Uterus (tissue), 3 donors: ENCODE measurements at regions not wholly inside any gene's neighbourhood (a gene's known extent, or its start where the extent isn't known, plus 50 kb on each side); places are given as distances from the start of the nearest gene placed in this dataset.

Source experiments
- DNase-seq, 2 donors: peaks; one replicate each; pipeline ENCODE4 v3.0.0-alpha.2; 2019 to 2020
- H3K27ac ChIP-seq, 2 donors: fragments of 200-600 bp; sonication (generic); 1 replicate in 1 of 2; 2 replicates in 1 of 2; pipeline ENCODE4 v1.5.1; 2016 to 2018
- H3K27me3 ChIP-seq, 2 donors: fragments of 200-600 bp; sonication (generic); one replicate each; pipeline ENCODE4 v1.5.1; 2018 to 2019; ENCODE audit warnings: control low read depth in 1 of 2
- H3K36me3 ChIP-seq, 2 donors: fragments of 200-600 bp; sonication (generic); one replicate each; pipeline ENCODE4 v1.5.1; 2019; ENCODE audit warnings: control low read depth in 1 of 2
- H3K4me1 ChIP-seq, 2 donors: fragments of 200-600 bp; sonication (generic); one replicate each; pipeline ENCODE4 v1.5.1; 2018 to 2019; ENCODE audit warnings: control low read depth in 1 of 2
- H3K4me3 ChIP-seq, 2 donors: fragments of 200-600 bp; sonication (generic); 1 replicate in 1 of 2; 2 replicates in 1 of 2; pipeline ENCODE4 v1.5.1; 2018 to 2019; ENCODE audit warnings: mild to moderate bottlenecking in 1 of 2
- H3K9me3 ChIP-seq, 2 donors: fragments of 200-600 bp; sonication (generic); one replicate each; pipeline ENCODE4 v1.5.1; 2019; ENCODE audit warnings: control low read depth in 1 of 2
- POLR2A ChIP-seq, 2 donors: fragments of 450-650 bp; IDR thresholded peaks; one replicate each; pipeline ENCODE4 v1.6.1; 2016; ENCODE audit warnings: antibody characterized with exemption in 2 of 2, mild to moderate bottlenecking in 1 of 2, moderate library complexity in 1 of 2
- intact Hi-C: fragments of 100-400 bp; cut with DNase I; formaldehyde crosslinking; loops from one replicate; pipeline ENCODE4 v1.15.1; 2023; ENCODE audit warnings: low total_unique reads
- TF ChIP-seq, protein P1 (sequence below), 4 experiments: fragments of 200-600 bp in 2 of 4; fragments of 450-650 bp in 2 of 4; sonication (generic) in 2 of 4; IDR thresholded peaks; one replicate each; pipeline ENCODE4 v1.5.1; 2016 to 2019; ENCODE audit warnings: antibody characterized with exemption in 4 of 4, mild to moderate bottlenecking in 2 of 4, moderate library complexity in 1 of 4
- donor health status: DM: yes; HTN: yes; CAD: no.

GRCh38 chr1:111556325-111557037 lies 53.0 kb upstream of the ADORA3 start:
- Histone ChIP-seq H3K27ac (no peak overlapping the region), H3K9me3 (no peaks in the 10 kb centered on the region), H3K36me3 (no peaks in the 10 kb centered on the region), H3K27me3 (no peaks in the 10 kb centered on the region), H3K4me1 (no peaks in the 10 kb centered on the region), H3K4me3 (no peak overlapping the region)
- TF ChIP-seq, protein P1, sequence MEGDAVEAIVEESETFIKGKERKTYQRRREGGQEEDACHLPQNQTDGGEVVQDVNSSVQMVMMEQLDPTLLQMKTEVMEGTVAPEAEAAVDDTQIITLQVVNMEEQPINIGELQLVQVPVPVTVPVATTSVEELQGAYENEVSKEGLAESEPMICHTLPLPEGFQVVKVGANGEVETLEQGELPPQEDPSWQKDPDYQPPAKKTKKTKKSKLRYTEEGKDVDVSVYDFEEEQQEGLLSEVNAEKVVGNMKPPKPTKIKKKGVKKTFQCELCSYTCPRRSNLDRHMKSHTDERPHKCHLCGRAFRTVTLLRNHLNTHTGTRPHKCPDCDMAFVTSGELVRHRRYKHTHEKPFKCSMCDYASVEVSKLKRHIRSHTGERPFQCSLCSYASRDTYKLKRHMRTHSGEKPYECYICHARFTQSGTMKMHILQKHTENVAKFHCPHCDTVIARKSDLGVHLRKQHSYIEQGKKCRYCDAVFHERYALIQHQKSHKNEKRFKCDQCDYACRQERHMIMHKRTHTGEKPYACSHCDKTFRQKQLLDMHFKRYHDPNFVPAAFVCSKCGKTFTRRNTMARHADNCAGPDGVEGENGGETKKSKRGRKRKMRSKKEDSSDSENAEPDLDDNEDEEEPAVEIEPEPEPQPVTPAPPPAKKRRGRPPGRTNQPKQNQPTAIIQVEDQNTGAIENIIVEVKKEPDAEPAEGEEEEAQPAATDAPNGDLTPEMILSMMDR (IDR thresholded peaks at IDR 0.05), result no peak
- no peak for TF ChIP-seq POLR2A (IDR thresholded peaks at IDR 0.05)
- intact Hi-C loops, result no loop called here
- no peak for DNase-seq

DNA sequence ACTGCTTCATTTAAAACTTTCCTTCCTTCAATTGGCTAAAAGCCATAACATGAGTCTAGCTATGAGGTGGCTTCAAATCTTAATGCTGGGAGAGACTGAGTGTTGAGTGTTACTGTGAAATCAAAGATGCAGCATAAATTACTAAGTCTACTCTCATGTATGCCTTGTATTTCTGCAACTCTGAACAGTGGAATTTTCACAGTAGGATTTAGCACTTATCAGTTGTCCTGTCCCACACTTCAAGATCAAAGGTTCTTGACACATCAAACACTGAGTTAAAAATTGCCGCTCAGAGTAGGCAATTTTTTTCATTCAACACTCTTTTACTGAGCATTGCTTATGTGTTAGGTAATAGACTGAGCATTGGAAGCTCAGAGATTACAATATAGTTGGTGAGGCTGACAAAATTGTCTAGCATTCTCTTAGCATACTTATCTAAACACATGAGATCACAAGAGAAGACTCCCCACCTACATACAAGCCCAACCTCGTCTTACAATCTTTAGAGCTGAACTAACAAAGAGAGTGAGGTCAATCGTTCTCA lies 56.4 kb upstream of the ADORA3 start:
- Histone ChIP-seq H3K36me3 (no peaks in the 10 kb centered on the region), H3K9me3 (no peaks in the 10 kb centered on the region), H3K27ac (no peak overlapping the region), H3K27me3 (no peaks in the 10 kb centered on the region), H3K4me1 (no peaks in the 10 kb centered on the region), H3K4me3 (no peak overlapping the region)
- no peak for TF ChIP-seq POLR2A (IDR thresholded peaks at IDR 0.05)
- TF ChIP-seq, protein P1 (IDR thresholded peaks at IDR 0.05), result no peak
- intact Hi-C loops, result no loop called here
- DNase-seq, result no peak

DNA sequence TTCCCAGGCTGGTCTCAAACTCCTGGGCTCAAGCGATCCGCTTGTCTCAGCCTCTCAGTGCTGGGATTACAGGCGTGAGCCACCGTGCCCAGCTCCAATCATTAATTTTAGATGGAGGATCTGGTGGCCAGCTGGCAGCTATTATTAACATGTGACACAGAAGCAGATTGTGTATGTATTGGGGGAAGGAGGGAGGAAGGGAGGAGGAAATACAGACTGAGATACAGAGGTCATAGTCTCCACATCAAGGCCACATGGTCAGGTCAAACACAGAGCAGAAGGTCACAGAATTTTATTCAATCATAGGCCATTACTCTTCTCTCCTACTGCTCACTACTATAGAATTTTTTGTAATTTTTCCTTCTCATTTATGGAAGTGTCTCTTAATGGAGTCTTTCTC lies 57.9 kb upstream of the ADORA3 start:
- H3K4me1 ChIP-seq, result no peaks in the 10 kb centered on the region

DNA sequence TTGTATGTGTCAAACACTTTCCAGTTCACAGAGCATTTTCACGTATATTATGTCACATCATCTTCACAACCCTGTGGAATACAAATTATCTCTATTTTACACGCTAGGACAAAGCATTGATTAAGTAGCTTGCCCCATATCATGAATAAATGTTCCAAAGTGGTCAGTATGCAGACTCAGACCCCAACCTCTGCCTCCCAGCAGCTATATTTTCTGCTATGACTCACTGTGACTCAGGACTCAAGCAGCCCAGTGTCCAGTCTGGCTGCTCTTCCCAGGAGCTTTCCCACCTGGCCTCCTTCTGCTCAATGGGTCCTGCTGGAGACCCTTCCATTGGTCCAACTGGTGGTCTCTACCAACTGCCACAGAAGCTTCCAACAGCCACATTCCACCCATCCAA lies 56.0 kb upstream of the RAP1A start:
- TF ChIP-seq, protein P1 (IDR thresholded peaks at IDR 0.05), result no peak
- TF ChIP-seq POLR2A (IDR thresholded peaks at IDR 0.05), result no peak
- Histone ChIP-seq H3K4me3 (no peak overlapping the region), H3K27ac (no peak overlapping the region), H3K4me1 (no peaks in the 10 kb centered on the region), H3K9me3 (no peaks in the 10 kb centered on the region), H3K27me3 (no peaks in the 10 kb centered on the region), H3K36me3 (no peaks in the 10 kb centered on the region)
- DNase-seq, result peak in 1 of 2 donors; percentile 34
- intact Hi-C loops, result no loop called here

More for the DNA sequence above, 57.9 kb upstream of the ADORA3 start:
- DNase-seq, result no peak
- no peaks in the 10 kb centered on the region for H3K36me3 ChIP-seq
- intact Hi-C loops, result no loop called here
- no peak for TF ChIP-seq POLR2A (IDR thresholded peaks at IDR 0.05)
- TF ChIP-seq, protein P1 (IDR thresholded peaks at IDR 0.05), result no peak
- no peak overlapping the region for H3K4me3 ChIP-seq
- no peaks in the 10 kb centered on the region for H3K27me3 ChIP-seq
- H3K9me3 ChIP-seq, result no peaks in the 10 kb centered on the region
- no peak overlapping the region for H3K27ac ChIP-seq

GRCh38 chr1:111565079-111565478 lies 54.5 kb upstream of the RAP1A start:
- H3K27me3 ChIP-seq, result no peaks in the 10 kb centered on the region
- no peaks in the 10 kb centered on the region for H3K4me1 ChIP-seq
- no peaks in the 10 kb centered on the region for H3K9me3 ChIP-seq
- H3K27ac ChIP-seq, result peak overlapping the region; percentile 17 to 54
- no peak for TF ChIP-seq POLR2A (IDR thresholded peaks at IDR 0.05)
- TF ChIP-seq, protein P1 (IDR thresholded peaks at IDR 0.05), result no peak
- H3K4me3 ChIP-seq, result no peak overlapping the region
- H3K36me3 ChIP-seq, result no peaks in the 10 kb centered on the region
- intact Hi-C loops, result no loop called here
- peak in 1 of 2 donors; percentile 56 for DNase-seq
